H1 (cell line): ENCODE measurements at regions not wholly inside any gene's neighbourhood (a gene's known extent, or its start where the extent isn't known, plus 50 kb on each side); places are given as distances from the start of the nearest gene placed in this dataset.

ENCODE experiments used
- CTCF ChIA-PET: fragments of 300-600 bp; sonication (Branson Sonifier 250); formaldehyde crosslinking; loops from one replicate; lab custom pipeline; 2021; ENCODE audit not compliant: partially characterized antibody; lab: Charles Lee
- POLR2A ChIA-PET: fragments of 300-600 bp; sonication (Branson Sonifier 250); formaldehyde crosslinking; loops from one replicate; lab custom pipeline; 2021; ENCODE audit warnings: inconsistent platforms; ENCODE audit not compliant: partially characterized antibody; lab: Charles Lee
- DNase-seq, 2 experiments: peaks; one replicate each; pipeline versions ENCODE4 v3.0.0 to v3.0.0-alpha.2; 2010 to 2022; ENCODE audit warnings: low spot score in 2 of 2, low read depth in 1 of 2, mixed read lengths in 1 of 2
- FAIRE-seq: peaks from 2 replicates; lab custom pipeline; 2011; peaks lifted over from hg19 to GRCh38; lab: Jason Lieb, UNC
- H2AFZ ChIP-seq: 2 replicates; pipeline ENCODE4 v1.8.1; 2012; ENCODE audit warnings: low read length, inconsistent platforms
- H2AK5ac ChIP-seq: 2 replicates; pipeline ENCODE4 v1.6.1; 2013; ENCODE audit warnings: low read depth, low read length
- H2BK120ac ChIP-seq: replicated peaks from 2 replicates; pipeline ENCODE3; 2013; ENCODE audit warnings: low read depth, low read length, inconsistent platforms
- H2BK12ac ChIP-seq: 2 replicates; pipeline ENCODE4 v1.6.1; 2013; ENCODE audit warnings: low read depth, low read length
- H2BK15ac ChIP-seq: 2 replicates; pipeline ENCODE4 v1.6.1; 2013; ENCODE audit warnings: low read length
- H2BK20ac ChIP-seq: 2 replicates; pipeline ENCODE4 v1.6.1; 2013; ENCODE audit warnings: low read length
- H2BK5ac ChIP-seq: 2 replicates; pipeline ENCODE4 v1.6.1; 2013; ENCODE audit warnings: low read depth, low read length
- H3K14ac ChIP-seq: 2 replicates; pipeline ENCODE4 v1.6.1; 2013; ENCODE audit warnings: inconsistent platforms; ENCODE audit not compliant: insufficient read length
- H3K18ac ChIP-seq: 2 replicates; pipeline ENCODE4 v1.6.1; 2013; ENCODE audit warnings: low read length; ENCODE audit errors: extremely low read depth
- H3K23ac ChIP-seq: 2 replicates; pipeline ENCODE4 v1.6.1; 2013; ENCODE audit warnings: inconsistent platforms; ENCODE audit not compliant: insufficient read length
- H3K23me2 ChIP-seq: 2 replicates; pipeline ENCODE4 v1.6.1; 2013; ENCODE audit warnings: low read depth, low read length
- H3K27ac ChIP-seq: 2 replicates; pipeline ENCODE4 v1.6.1; 2011; ENCODE audit warnings: low read depth, low read length, inconsistent platforms
- H3K27me3 ChIP-seq, 4 experiments: replicated peaks in 1 of 4; 1 replicate in 1 of 4; 2 replicates in 3 of 4; pipeline versions ENCODE4 v1.6.1 to v1.8.1; 2011 to 2013; ENCODE audit warnings: low read length in 3 of 4, mild to moderate bottlenecking in 3 of 4, inconsistent platforms in 2 of 4, mixed read lengths in 2 of 4, moderate library complexity in 1 of 4; ENCODE audit not compliant: control insufficient read depth in 3 of 4, insufficient read depth in 3 of 4; ENCODE audit errors: extremely low read depth in 1 of 4
- H3K36me3 ChIP-seq, 4 experiments: 2 replicates each; pipeline versions ENCODE4 v1.6.1 to v1.8.1; 2011 to 2013; ENCODE audit warnings: mild to moderate bottlenecking in 4 of 4, low read length in 3 of 4, moderate library complexity in 2 of 4, control low read depth in 1 of 4, inconsistent platforms in 1 of 4; ENCODE audit not compliant: insufficient read depth in 4 of 4, control insufficient read depth in 2 of 4
- H3K4ac ChIP-seq: replicated peaks from 2 replicates; pipeline ENCODE3; 2013; ENCODE audit warnings: low read length, low read depth, mixed read lengths, inconsistent platforms; ENCODE audit not compliant: insufficient read length
- H3K4me1 ChIP-seq, 4 experiments: replicated peaks in 1 of 4; 1 replicate in 1 of 4; 2 replicates in 3 of 4; pipeline versions ENCODE4 v1.6.1 to v1.8.1; 2011 to 2013; ENCODE audit warnings: low read length in 3 of 4, inconsistent platforms in 2 of 4, mixed read lengths in 1 of 4; ENCODE audit not compliant: insufficient read depth in 4 of 4, control insufficient read depth in 3 of 4
- H3K4me2 ChIP-seq, 2 experiments: 2 replicates each; pipeline versions ENCODE4 v1.6.1 to v1.8.1; 2011 to 2013; ENCODE audit warnings: low read depth in 2 of 2, low read length in 2 of 2, control low read depth in 1 of 2, inconsistent platforms in 1 of 2, mild to moderate bottlenecking in 1 of 2; ENCODE audit not compliant: insufficient read depth in 1 of 2
- H3K4me3 ChIP-seq, 4 experiments: fragments of 200-600, 300-600 bp in 1 of 4; sonication (generic), shearing (Covaris generic), sonication (Bioruptor Twin) in 1 of 4; 2 replicates each; pipeline versions ENCODE4 v1.5.1 to v1.8.1; 2011 to 2016; ENCODE audit warnings: low read length in 4 of 4, low read depth in 3 of 4, control low read depth in 2 of 4, inconsistent platforms in 2 of 4, mild to moderate bottlenecking in 2 of 4, mixed read lengths in 1 of 4, moderate library complexity in 1 of 4; ENCODE audit not compliant: insufficient read depth in 2 of 4; ENCODE audit errors: extremely low read depth in 1 of 4
- H3K56ac ChIP-seq: replicated peaks from 2 replicates; pipeline ENCODE3; 2013; ENCODE audit warnings: low read depth, mild to moderate bottlenecking, mixed read lengths, low read length, inconsistent platforms; ENCODE audit not compliant: insufficient read length
- H3K79me1 ChIP-seq: 2 replicates; pipeline ENCODE4 v1.6.1; 2013; ENCODE audit warnings: low read depth, low read length, control low read depth
- H3K79me2 ChIP-seq, 2 experiments: 2 replicates each; pipeline versions ENCODE4 v1.6.1 to v1.8.1; 2012 to 2013; ENCODE audit warnings: low read length in 2 of 2, mild to moderate bottlenecking in 2 of 2, inconsistent platforms in 1 of 2; ENCODE audit not compliant: insufficient read depth in 2 of 2, control insufficient read depth in 1 of 2
- H3K9ac ChIP-seq, 4 experiments: replicated peaks in 1 of 4; 1 replicate in 1 of 4; 2 replicates in 3 of 4; pipeline versions ENCODE4 v1.6.1 to v1.8.1; 2011 to 2013; ENCODE audit warnings: low read depth in 3 of 4, low read length in 3 of 4, control low read depth in 2 of 4, mild to moderate bottlenecking in 2 of 4, moderate library complexity in 2 of 4, inconsistent platforms in 1 of 4; ENCODE audit errors: extremely low read depth in 1 of 4
- H3K9me3 ChIP-seq, 2 experiments: 2 replicates each; pipeline versions ENCODE4 v1.6.1 to v1.8.1; 2012 to 2013; ENCODE audit warnings: mild to moderate bottlenecking in 2 of 2, moderate library complexity in 2 of 2, control low read depth in 1 of 2, inconsistent platforms in 1 of 2, low read depth in 1 of 2, low read length in 1 of 2, mixed read lengths in 1 of 2; ENCODE audit not compliant: insufficient read depth in 2 of 2
- H4K20me1 ChIP-seq, 2 experiments: replicated peaks in 1 of 2; 2 replicates each; pipeline versions ENCODE3 to v1.8.1; 2011 to 2013; ENCODE audit warnings: inconsistent platforms in 2 of 2, low read length in 2 of 2, mild to moderate bottlenecking in 1 of 2; ENCODE audit not compliant: insufficient read depth in 2 of 2, control insufficient read depth in 1 of 2
- H4K5ac ChIP-seq: 2 replicates; pipeline ENCODE4 v1.6.1; 2013; ENCODE audit warnings: low read length, low read depth, mixed read lengths, inconsistent platforms; ENCODE audit not compliant: insufficient read length
- H4K8ac ChIP-seq: 2 replicates; pipeline ENCODE4 v1.8.0; 2013; ENCODE audit warnings: mild to moderate bottlenecking, moderate library complexity, low read length, inconsistent platforms; ENCODE audit not compliant: insufficient read depth; ENCODE audit errors: extremely low read depth
- H4K91ac ChIP-seq: replicated peaks from 2 replicates; pipeline ENCODE3; 2013; ENCODE audit warnings: low read length, mixed read lengths, inconsistent platforms; ENCODE audit not compliant: insufficient read length
- ASH2L ChIP-seq: fragments of 200-600, 300-600 bp; sonication (generic); IDR thresholded peaks from one replicate; pipeline ENCODE4 v1.7.1; 2017; ENCODE audit warnings: low read length
- BRCA1 ChIP-seq: IDR thresholded peaks from 2 replicates; pipeline ENCODE4 v1.6.1; 2012; ENCODE audit warnings: low read depth, low read length, improper control_type of control experiment
- E2F6 ChIP-seq: IDR thresholded peaks from 2 replicates; pipeline ENCODE4 v1.6.1; 2012; ENCODE audit warnings: inconsistent platforms
- GTF2F1 ChIP-seq: IDR thresholded peaks from 2 replicates; pipeline ENCODE4 v1.6.1; 2012; ENCODE audit warnings: low read depth, low read length, improper control_type of control experiment, borderline replicate concordance
- HDAC6 ChIP-seq: IDR thresholded peaks from one replicate; pipeline ENCODE4 v1.7.1; 2012; ENCODE audit warnings: low read depth, mild to moderate bottlenecking, inconsistent platforms, low read length, moderate library complexity
- NANOG ChIP-seq: IDR thresholded peaks from 2 replicates; pipeline ENCODE4 v1.6.1; 2011; ENCODE audit warnings: low read length, low read depth, mild to moderate bottlenecking, inconsistent platforms; ENCODE audit not compliant: insufficient read depth, poor library complexity, severe bottlenecking
- RBBP5 ChIP-seq: IDR thresholded peaks from 2 replicates; pipeline ENCODE4 v1.7.1; 2012; ENCODE audit warnings: low read depth, mild to moderate bottlenecking, inconsistent platforms, low read length, moderate library complexity, borderline replicate concordance
- SP1 ChIP-seq: IDR thresholded peaks from 2 replicates; pipeline ENCODE4 v1.6.1; 2011; ENCODE audit warnings: low read depth, low read length
- SP2 ChIP-seq: IDR thresholded peaks from 2 replicates; pipeline ENCODE4 v1.6.1; 2012; ENCODE audit warnings: mild to moderate bottlenecking, low read length, inconsistent platforms
- TAF1 ChIP-seq: IDR thresholded peaks from 2 replicates; pipeline ENCODE4 v1.6.1; 2011; ENCODE audit warnings: mild to moderate bottlenecking, low read depth, low read length
- TBP ChIP-seq: IDR thresholded peaks from 2 replicates; pipeline ENCODE4 v1.6.1; 2011; ENCODE audit warnings: low read depth, low read length, improper control_type of control experiment
- ZNF274 ChIP-seq: IDR thresholded peaks from 2 replicates; pipeline ENCODE4 v1.7.0; 2012; ENCODE audit warnings: low read length, borderline replicate concordance; ENCODE audit errors: extremely low read depth
- WGBS, 2 experiments: shearing (Covaris generic) in 1 of 2; methylation state at CpG; one replicate each; pipeline versions ENCODE4 v1.1.6 to v1.1.7; 2013 to 2015; ENCODE audit warnings: low lambda C conversion rate in 2 of 2, mixed read lengths in 2 of 2, inconsistent platforms in 1 of 2, low coverage in 1 of 2, missing lambda C conversion rate in 1 of 2; ENCODE audit not compliant: insufficient replicate concordance in 2 of 2, insufficient coverage in 1 of 2, insufficient read length in 1 of 2; ENCODE audit errors: extremely low coverage in 1 of 2, missing lambda C conversion rate in 1 of 2; 5-methylcytosine and 5-hydroxymethylcytosine counted together

GRCh38 chr12:27902651-27903050, 69.9 kb downstream of the PTHLH start:
- Histone ChIP-seq H3K27me3 (no peaks in the 10 kb centered on the region), H2BK5ac (no peak overlapping the region; the same call in 1 of the 2 replicates), H2BK15ac (no peak overlapping the region), H3K4ac (no peak overlapping the region), H4K5ac (no peak overlapping the region), H3K79me1 (no peaks in the 10 kb centered on the region), H3K18ac (no peak overlapping the region), H3K79me2 (no peaks in the 10 kb centered on the region), H4K91ac (no peak overlapping the region), H3K23ac (no peak overlapping the region), H3K4me1 (peaks cover 0 to 15% (median 2%) of the 10 kb centered on the region in 4 experiments; a peak in 3 of 7 replicates), H2AK5ac (no peak overlapping the region), H2BK20ac (no peak overlapping the region), H2AFZ (no peak overlapping the region), H3K4me3 (no peak overlapping the region), H4K20me1 (no peaks in the 10 kb centered on the region), H2BK120ac (no peak overlapping the region), H3K9ac (no peak overlapping the region), H3K9me3 (peaks cover 3 to 6% of the 10 kb centered on the region in 2 experiments; a peak in 2 of 4 replicates), H2BK12ac (no peak overlapping the region), H3K36me3 (no peaks in the 10 kb centered on the region), H3K27ac (no peak overlapping the region), H3K56ac (no peak overlapping the region), H3K14ac (no peak overlapping the region), H3K23me2 (no peaks in the 10 kb centered on the region), H4K8ac (no peak overlapping the region), H3K4me2 (no peak overlapping the region)
- WGBS, 2 experiments, result 91% methylated on average over 3 of the region's 3 CpGs; no CpG with 5 or more reads in 1 of the 2 experiments
- CTCF ChIA-PET, result interaction anchor here (1.4 kb wide), 1 partner anchor 82 kb away, joined by 3 read pairs; no protein-coding TSS in a partner anchor
- FAIRE-seq (no peak), DNase-seq (no peak)
- POLR2A ChIA-PET, result interaction anchor here (1.4 kb wide), 1 partner anchor 122 kb away, joined by 3 read pairs; the partner anchor contains the start of genes KLHL42 and MANSC4
- TF ChIP-seq HDAC6 (no peak), BRCA1 (no peak), NANOG (no peak), ASH2L (no peak), SP1 (no peak), GTF2F1 (no peak), ZNF274 (no peak), TAF1 (no peak), SP2 (no peak), E2F6 (no peak), RBBP5 (no peak), TBP (no peak)
